Keratinocyte (primary cell): ENCODE measurements at regions not wholly inside any gene's neighbourhood (a gene's known extent, or its start where the extent isn't known, plus 50 kb on each side); places are given as distances from the start of the nearest gene placed in this dataset.
A peak's percentile ranks its signal among the peaks of the same experiment; 100 is the strongest.

Experiments used
- DNase-seq: peaks from one replicate; pipeline ENCODE4 v3.0.0-alpha.2; 2011; ENCODE audit warnings: low read depth, missing footprints, low spot score
- FAIRE-seq: peaks from 2 replicates; lab custom pipeline; 2011; peaks lifted over from hg19 to GRCh38; lab: Jason Lieb, UNC
- H2AFZ ChIP-seq: 2 replicates; pipeline ENCODE4 v1.6.0; 2012; ENCODE audit warnings: low read length, control low read depth, inconsistent platforms; ENCODE audit not compliant: control insufficient read depth
- H3K27ac ChIP-seq: 2 replicates; pipeline ENCODE4 v1.5.1; 2011; ENCODE audit warnings: low read length; ENCODE audit not compliant: control insufficient read depth, insufficient read depth
- H3K27me3 ChIP-seq: 3 replicates; pipeline ENCODE4 v1.6.0; 2011; ENCODE audit warnings: low read length; ENCODE audit not compliant: control insufficient read depth, insufficient read depth; ENCODE audit errors: extremely low read depth
- H3K36me3 ChIP-seq, 2 experiments: 2 replicates in 1 of 2; 3 replicates in 1 of 2; pipeline ENCODE4 v1.5.1; 2011; ENCODE audit warnings: low read length in 2 of 2, mild to moderate bottlenecking in 1 of 2; ENCODE audit not compliant: control insufficient read depth in 2 of 2, insufficient read depth in 2 of 2; ENCODE audit errors: extremely low read depth in 1 of 2
- H3K4me1 ChIP-seq: 3 replicates; pipeline ENCODE4 v1.5.1; 2011; ENCODE audit warnings: low read length; ENCODE audit not compliant: control insufficient read depth, insufficient read depth; ENCODE audit errors: extremely low read depth
- H3K4me2 ChIP-seq: 3 replicates; pipeline ENCODE4 v1.6.0; 2011; ENCODE audit warnings: low read depth, low read length; ENCODE audit not compliant: control insufficient read depth, insufficient read depth; ENCODE audit errors: extremely low read depth
- H3K4me3 ChIP-seq, 3 experiments: fragments of 200-600 bp in 1 of 3; sonication (generic) in 1 of 3; 2 replicates in 2 of 3; 3 replicates in 1 of 3; pipeline ENCODE4 v1.5.1; 2011 to 2016; ENCODE audit warnings: low read length in 3 of 3, mild to moderate bottlenecking in 3 of 3, control low read depth in 2 of 3, inconsistent platforms in 1 of 3, low read depth in 1 of 3, mixed read lengths in 1 of 3, mixed run types in 1 of 3, moderate library complexity in 1 of 3; ENCODE audit not compliant: control insufficient read depth in 2 of 3, insufficient read depth in 2 of 3; ENCODE audit errors: extremely low read depth in 1 of 3
- H3K79me2 ChIP-seq: 2 replicates; pipeline ENCODE4 v1.6.0; 2012; ENCODE audit warnings: low read length; ENCODE audit not compliant: control insufficient read depth, insufficient read depth
- H3K9ac ChIP-seq: 3 replicates; pipeline ENCODE4 v1.6.0; 2011; ENCODE audit warnings: low read length; ENCODE audit not compliant: control insufficient read depth, insufficient read depth; ENCODE audit errors: extremely low read depth
- H3K9me1 ChIP-seq: 3 replicates; pipeline ENCODE4 v1.6.0; 2011; ENCODE audit warnings: low read length; ENCODE audit not compliant: control insufficient read depth, insufficient read depth; ENCODE audit errors: extremely low read depth
- H3K9me3 ChIP-seq: 2 replicates; pipeline ENCODE4 v1.5.1; 2012; ENCODE audit warnings: low read depth, low read length; ENCODE audit not compliant: control insufficient read depth
- H4K20me1 ChIP-seq: 3 replicates; pipeline ENCODE4 v1.6.0; 2011; ENCODE audit warnings: low read length; ENCODE audit not compliant: control insufficient read depth, insufficient read depth; ENCODE audit errors: extremely low read depth
- CTCF ChIP-seq, 3 experiments: IDR thresholded peaks in 1 of 3; conservative IDR thresholded peaks in 1 of 3; optimal IDR thresholded peaks in 1 of 3; 2 replicates in 2 of 3; 3 replicates in 1 of 3; pipeline versions ENCODE3 to v1.5.1; 2011; ENCODE audit warnings: low read length in 3 of 3, mild to moderate bottlenecking in 3 of 3, moderate library complexity in 2 of 3, control low read depth in 1 of 3, inconsistent platforms in 1 of 3; ENCODE audit not compliant: insufficient read depth in 2 of 3; ENCODE audit errors: extremely low read depth in 1 of 3
- EZH2 ChIP-seq: IDR thresholded peaks from one replicate; pipeline ENCODE4 v1.6.1; 2012; ENCODE audit warnings: inconsistent platforms, mild to moderate bottlenecking, low read length, moderate library complexity
- dilution Hi-C: fragments of 300-500 bp; cut with MboI; formaldehyde crosslinking; loops from one replicate; pipeline ENCODE4 v1.7.0; 2020; ENCODE audit warnings: low sequenced_read_pairs; ENCODE audit not compliant: extremely low pct_ligation_motif_present

GRCh38 chr12:92079054-92079385 lies 66.6 kb downstream of the BTG1 start:
- Histone ChIP-seq H3K4me3 (no peak overlapping the region), H3K27me3 (no peaks in the 10 kb centered on the region), H3K79me2 (no peaks in the 10 kb centered on the region), H3K36me3 (no peaks in the 10 kb centered on the region), H3K9me1 (no peaks in the 10 kb centered on the region), H2AFZ (no peak overlapping the region), H4K20me1 (no peaks in the 10 kb centered on the region), H3K4me1 (peaks cover 37% of the 10 kb centered on the region), H3K4me2 (peak overlapping the region; percentile 79), H3K9ac (peak overlapping the region; percentile 33), H3K27ac (peak overlapping the region; percentile 95), H3K9me3 (no peaks in the 10 kb centered on the region)
- DNase-seq (no peak), FAIRE-seq (no peak)
- TF ChIP-seq CTCF (optimal IDR thresholded peaks at IDR 0.05 in 1 of 3, IDR thresholded peaks at IDR 0.05 in 1 of 3, conservative IDR thresholded peaks at IDR 0.05 in 1 of 3; ENCODE audit: extremely low read depth in 1 of 3, insufficient read depth in 2 of 3, low read length in 3 of 3) (no peak), EZH2 (no peak)
- dilution Hi-C loops = no loop called here

- Histone ChIP-seq H3K9me1 (no peaks in the 10 kb centered on the region), H2AFZ (peak overlapping the region; percentile 75), H3K9me3 (no peaks in the 10 kb centered on the region), H3K4me1 (peaks cover 37% of the 10 kb centered on the region), H3K36me3 (no peaks in the 10 kb centered on the region), H3K4me3 (peak overlapping the region in 1 of 3 experiments; percentile 48), H3K79me2 (no peaks in the 10 kb centered on the region), H3K9ac (peak overlapping the region; percentile 58), H3K4me2 (peak overlapping the region; percentile 79), H3K27me3 (no peaks in the 10 kb centered on the region), H4K20me1 (no peaks in the 10 kb centered on the region), H3K27ac (peak overlapping the region; percentile 95)
- dilution Hi-C loops = no loop called here
- peak; percentile 86 for FAIRE-seq
- peak; percentile 55 for DNase-seq
- no peak for TF ChIP-seq CTCF (optimal IDR thresholded peaks at IDR 0.05 in 1 of 3, IDR thresholded peaks at IDR 0.05 in 1 of 3, conservative IDR thresholded peaks at IDR 0.05 in 1 of 3; ENCODE audit: extremely low read depth in 1 of 3, insufficient read depth in 2 of 3, low read length in 3 of 3)
- TF ChIP-seq EZH2 = no peak
Observed at GRCh38 chr12:92078167-92079053, 67.2 kb downstream of the BTG1 start.
